Kidney epithelial cell (primary cell): ENCODE measurements at regions not wholly inside any gene's neighbourhood (a gene's known extent, or its start where the extent isn't known, plus 50 kb on each side); places are given as distances from the start of the nearest gene placed in this dataset.

Experiments used
- DNase-seq: peaks from one replicate; pipeline ENCODE4 v3.0.0-alpha.2; 2010; ENCODE audit warnings: low read depth
- H3K27me3 ChIP-seq: 2 replicates; pipeline ENCODE4 v1.6.0; 2011; ENCODE audit warnings: low read length; ENCODE audit not compliant: control insufficient read depth, insufficient read depth
- H3K36me3 ChIP-seq: 2 replicates; pipeline ENCODE4 v1.5.1; 2011; ENCODE audit warnings: low read length; ENCODE audit not compliant: control insufficient read depth, insufficient read depth
- H3K4me3 ChIP-seq: 2 replicates; pipeline ENCODE4 v1.5.1; 2011; ENCODE audit warnings: low read depth, mild to moderate bottlenecking, control low read depth, low read length
- CTCF ChIP-seq: IDR thresholded peaks from 2 replicates; pipeline ENCODE4 v1.5.1; 2011; ENCODE audit warnings: mild to moderate bottlenecking, moderate library complexity, low read length, control low read depth, inconsistent platforms; ENCODE audit not compliant: insufficient read depth, poor library complexity, severe bottlenecking

DNA sequence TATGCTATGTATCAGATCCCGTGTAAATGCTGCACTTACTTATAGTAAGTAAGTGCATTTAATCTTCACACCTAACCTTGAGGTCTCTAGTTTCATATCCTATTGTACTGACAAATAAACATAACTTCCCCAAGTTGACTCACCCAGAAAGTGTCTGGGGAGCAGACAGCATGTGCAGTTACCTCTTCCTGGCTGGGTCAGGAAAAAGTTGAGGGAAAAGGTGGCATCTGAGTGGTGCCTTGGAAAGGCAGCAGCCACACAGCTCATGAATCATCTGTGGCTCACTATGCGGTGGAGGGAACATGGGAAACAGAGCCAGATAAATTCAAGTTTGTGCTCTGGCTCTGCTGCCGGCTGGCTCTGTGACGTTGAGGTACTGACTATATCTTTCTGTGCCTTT is 382.0 kb upstream of the DYNLRB2 start:
- no peaks in the 10 kb centered on the region for H3K36me3 ChIP-seq
- TF ChIP-seq CTCF: no peak
- no peak overlapping the region for H3K4me3 ChIP-seq
- peak; percentile 53 for DNase-seq
- no peaks in the 10 kb centered on the region for H3K27me3 ChIP-seq

- Histone ChIP-seq H3K27me3 (no peaks in the 10 kb centered on the region), H3K4me3 (no peak overlapping the region), H3K36me3 (no peaks in the 10 kb centered on the region)
- TF ChIP-seq CTCF: no peak
- DNase-seq: no peak
Observed at GRCh38 chr16:80151722-80152111, 389.1 kb upstream of the DYNLRB2 start.

GRCh38 chr16:80150978-80151721 is 389.6 kb upstream of the DYNLRB2 start:
- Histone ChIP-seq H3K4me3 (no peak overlapping the region), H3K36me3 (no peaks in the 10 kb centered on the region), H3K27me3 (no peaks in the 10 kb centered on the region)
- no peak for TF ChIP-seq CTCF
- DNase-seq: no peak

DNA sequence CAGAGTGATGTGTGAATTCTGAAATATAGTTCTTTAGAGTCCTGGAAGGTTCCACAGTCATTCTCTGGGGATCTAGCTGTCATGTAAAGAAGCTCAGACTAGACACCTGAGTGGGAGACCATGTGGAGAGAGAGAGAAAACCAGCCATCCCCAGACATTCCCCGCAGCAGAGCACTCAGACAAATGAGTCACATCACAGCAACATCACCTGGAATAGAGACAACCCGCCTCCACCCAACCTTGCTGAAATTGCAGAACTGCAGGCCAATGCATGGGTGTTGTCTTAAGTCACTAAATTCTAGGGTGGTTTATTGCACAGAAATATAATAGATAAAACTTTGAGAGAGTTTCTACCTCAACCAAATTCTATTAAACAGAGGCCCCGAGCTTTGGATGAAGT is 392.0 kb upstream of the DYNLRB2 start:
- TF ChIP-seq CTCF: no peak
- Histone ChIP-seq H3K4me3 (no peak overlapping the region), H3K27me3 (no peaks in the 10 kb centered on the region), H3K36me3 (no peaks in the 10 kb centered on the region)
- DNase-seq: no peak

GRCh38 chr16:80147026-80147655 is 393.7 kb upstream of the DYNLRB2 start:
- H3K27me3 ChIP-seq: no peaks in the 10 kb centered on the region
- H3K4me3 ChIP-seq: no peak overlapping the region
- no peaks in the 10 kb centered on the region for H3K36me3 ChIP-seq
- no peak for DNase-seq
- TF ChIP-seq CTCF: no peak

- TF ChIP-seq CTCF: no peak
- no peak for DNase-seq
- H3K4me3 ChIP-seq: no peak overlapping the region
- H3K36me3 ChIP-seq: no peaks in the 10 kb centered on the region
- no peaks in the 10 kb centered on the region for H3K27me3 ChIP-seq
Observed at GRCh38 chr16:80144191-80144590, 396.6 kb upstream of the DYNLRB2 start.
